H1 (cell line): ENCODE measurements at regions not wholly inside any gene's neighbourhood (a gene's known extent, or its start where the extent isn't known, plus 50 kb on each side); places are given as distances from the start of the nearest gene placed in this dataset.

Source experiments
- CTCF ChIA-PET: fragments of 300-600 bp; sonication (Branson Sonifier 250); formaldehyde crosslinking; loops from one replicate; lab custom pipeline; 2021; ENCODE audit not compliant: partially characterized antibody; lab: Charles Lee
- POLR2A ChIA-PET: fragments of 300-600 bp; sonication (Branson Sonifier 250); formaldehyde crosslinking; loops from one replicate; lab custom pipeline; 2021; ENCODE audit warnings: inconsistent platforms; ENCODE audit not compliant: partially characterized antibody; lab: Charles Lee
- DNase-seq, 2 experiments: peaks; one replicate each; pipeline versions ENCODE4 v3.0.0 to v3.0.0-alpha.2; 2010 to 2022; ENCODE audit warnings: low spot score in 2 of 2, low read depth in 1 of 2, mixed read lengths in 1 of 2
- FAIRE-seq: peaks from 2 replicates; lab custom pipeline; 2011; peaks lifted over from hg19 to GRCh38; lab: Jason Lieb, UNC
- H2AFZ ChIP-seq: 2 replicates; pipeline ENCODE4 v1.8.1; 2012; ENCODE audit warnings: low read length, inconsistent platforms
- H2AK5ac ChIP-seq: 2 replicates; pipeline ENCODE4 v1.6.1; 2013; ENCODE audit warnings: low read depth, low read length
- H2BK120ac ChIP-seq: replicated peaks from 2 replicates; pipeline ENCODE3; 2013; ENCODE audit warnings: low read depth, low read length, inconsistent platforms
- H2BK12ac ChIP-seq: 2 replicates; pipeline ENCODE4 v1.6.1; 2013; ENCODE audit warnings: low read depth, low read length
- H2BK15ac ChIP-seq: 2 replicates; pipeline ENCODE4 v1.6.1; 2013; ENCODE audit warnings: low read length
- H2BK20ac ChIP-seq: 2 replicates; pipeline ENCODE4 v1.6.1; 2013; ENCODE audit warnings: low read length
- H2BK5ac ChIP-seq: 2 replicates; pipeline ENCODE4 v1.6.1; 2013; ENCODE audit warnings: low read depth, low read length
- H3K14ac ChIP-seq: 2 replicates; pipeline ENCODE4 v1.6.1; 2013; ENCODE audit warnings: inconsistent platforms; ENCODE audit not compliant: insufficient read length
- H3K18ac ChIP-seq: 2 replicates; pipeline ENCODE4 v1.6.1; 2013; ENCODE audit warnings: low read length; ENCODE audit errors: extremely low read depth
- H3K23ac ChIP-seq: 2 replicates; pipeline ENCODE4 v1.6.1; 2013; ENCODE audit warnings: inconsistent platforms; ENCODE audit not compliant: insufficient read length
- H3K23me2 ChIP-seq: 2 replicates; pipeline ENCODE4 v1.6.1; 2013; ENCODE audit warnings: low read depth, low read length
- H3K27ac ChIP-seq: 2 replicates; pipeline ENCODE4 v1.6.1; 2011; ENCODE audit warnings: low read depth, low read length, inconsistent platforms
- H3K27me3 ChIP-seq, 4 experiments: replicated peaks in 1 of 4; 1 replicate in 1 of 4; 2 replicates in 3 of 4; pipeline versions ENCODE4 v1.6.1 to v1.8.1; 2011 to 2013; ENCODE audit warnings: low read length in 3 of 4, mild to moderate bottlenecking in 3 of 4, inconsistent platforms in 2 of 4, mixed read lengths in 2 of 4, moderate library complexity in 1 of 4; ENCODE audit not compliant: control insufficient read depth in 3 of 4, insufficient read depth in 3 of 4; ENCODE audit errors: extremely low read depth in 1 of 4
- H3K36me3 ChIP-seq, 4 experiments: 2 replicates each; pipeline versions ENCODE4 v1.6.1 to v1.8.1; 2011 to 2013; ENCODE audit warnings: mild to moderate bottlenecking in 4 of 4, low read length in 3 of 4, moderate library complexity in 2 of 4, control low read depth in 1 of 4, inconsistent platforms in 1 of 4; ENCODE audit not compliant: insufficient read depth in 4 of 4, control insufficient read depth in 2 of 4
- H3K4ac ChIP-seq: replicated peaks from 2 replicates; pipeline ENCODE3; 2013; ENCODE audit warnings: low read length, low read depth, mixed read lengths, inconsistent platforms; ENCODE audit not compliant: insufficient read length
- H3K4me1 ChIP-seq, 4 experiments: replicated peaks in 1 of 4; 1 replicate in 1 of 4; 2 replicates in 3 of 4; pipeline versions ENCODE4 v1.6.1 to v1.8.1; 2011 to 2013; ENCODE audit warnings: low read length in 3 of 4, inconsistent platforms in 2 of 4, mixed read lengths in 1 of 4; ENCODE audit not compliant: insufficient read depth in 4 of 4, control insufficient read depth in 3 of 4
- H3K4me2 ChIP-seq, 2 experiments: 2 replicates each; pipeline versions ENCODE4 v1.6.1 to v1.8.1; 2011 to 2013; ENCODE audit warnings: low read depth in 2 of 2, low read length in 2 of 2, control low read depth in 1 of 2, inconsistent platforms in 1 of 2, mild to moderate bottlenecking in 1 of 2; ENCODE audit not compliant: insufficient read depth in 1 of 2
- H3K4me3 ChIP-seq, 4 experiments: fragments of 200-600, 300-600 bp in 1 of 4; sonication (generic), shearing (Covaris generic), sonication (Bioruptor Twin) in 1 of 4; 2 replicates each; pipeline versions ENCODE4 v1.5.1 to v1.8.1; 2011 to 2016; ENCODE audit warnings: low read length in 4 of 4, low read depth in 3 of 4, control low read depth in 2 of 4, inconsistent platforms in 2 of 4, mild to moderate bottlenecking in 2 of 4, mixed read lengths in 1 of 4, moderate library complexity in 1 of 4; ENCODE audit not compliant: insufficient read depth in 2 of 4; ENCODE audit errors: extremely low read depth in 1 of 4
- H3K56ac ChIP-seq: replicated peaks from 2 replicates; pipeline ENCODE3; 2013; ENCODE audit warnings: low read depth, mild to moderate bottlenecking, mixed read lengths, low read length, inconsistent platforms; ENCODE audit not compliant: insufficient read length
- H3K79me1 ChIP-seq: 2 replicates; pipeline ENCODE4 v1.6.1; 2013; ENCODE audit warnings: low read depth, low read length, control low read depth
- H3K79me2 ChIP-seq, 2 experiments: 2 replicates each; pipeline versions ENCODE4 v1.6.1 to v1.8.1; 2012 to 2013; ENCODE audit warnings: low read length in 2 of 2, mild to moderate bottlenecking in 2 of 2, inconsistent platforms in 1 of 2; ENCODE audit not compliant: insufficient read depth in 2 of 2, control insufficient read depth in 1 of 2
- H3K9ac ChIP-seq, 4 experiments: replicated peaks in 1 of 4; 1 replicate in 1 of 4; 2 replicates in 3 of 4; pipeline versions ENCODE4 v1.6.1 to v1.8.1; 2011 to 2013; ENCODE audit warnings: low read depth in 3 of 4, low read length in 3 of 4, control low read depth in 2 of 4, mild to moderate bottlenecking in 2 of 4, moderate library complexity in 2 of 4, inconsistent platforms in 1 of 4; ENCODE audit errors: extremely low read depth in 1 of 4
- H3K9me3 ChIP-seq, 2 experiments: 2 replicates each; pipeline versions ENCODE4 v1.6.1 to v1.8.1; 2012 to 2013; ENCODE audit warnings: mild to moderate bottlenecking in 2 of 2, moderate library complexity in 2 of 2, control low read depth in 1 of 2, inconsistent platforms in 1 of 2, low read depth in 1 of 2, low read length in 1 of 2, mixed read lengths in 1 of 2; ENCODE audit not compliant: insufficient read depth in 2 of 2
- H4K20me1 ChIP-seq, 2 experiments: replicated peaks in 1 of 2; 2 replicates each; pipeline versions ENCODE3 to v1.8.1; 2011 to 2013; ENCODE audit warnings: inconsistent platforms in 2 of 2, low read length in 2 of 2, mild to moderate bottlenecking in 1 of 2; ENCODE audit not compliant: insufficient read depth in 2 of 2, control insufficient read depth in 1 of 2
- H4K5ac ChIP-seq: 2 replicates; pipeline ENCODE4 v1.6.1; 2013; ENCODE audit warnings: low read length, low read depth, mixed read lengths, inconsistent platforms; ENCODE audit not compliant: insufficient read length
- H4K8ac ChIP-seq: 2 replicates; pipeline ENCODE4 v1.8.0; 2013; ENCODE audit warnings: mild to moderate bottlenecking, moderate library complexity, low read length, inconsistent platforms; ENCODE audit not compliant: insufficient read depth; ENCODE audit errors: extremely low read depth
- H4K91ac ChIP-seq: replicated peaks from 2 replicates; pipeline ENCODE3; 2013; ENCODE audit warnings: low read length, mixed read lengths, inconsistent platforms; ENCODE audit not compliant: insufficient read length
- E2F6 ChIP-seq: IDR thresholded peaks from 2 replicates; pipeline ENCODE4 v1.6.1; 2012; ENCODE audit warnings: inconsistent platforms
- FOSL1 ChIP-seq: IDR thresholded peaks from 2 replicates; pipeline ENCODE4 v1.6.1; 2011; ENCODE audit warnings: mild to moderate bottlenecking, low read depth, low read length, moderate library complexity; ENCODE audit not compliant: insufficient read depth
- MAX ChIP-seq: IDR thresholded peaks from 2 replicates; pipeline ENCODE4 v1.6.1; 2012; ENCODE audit warnings: inconsistent platforms
- TCF12 ChIP-seq: IDR thresholded peaks from 2 replicates; pipeline ENCODE4 v1.6.1; 2011; ENCODE audit warnings: low read depth, mild to moderate bottlenecking, low read length
- WGBS, 2 experiments: shearing (Covaris generic) in 1 of 2; methylation state at CpG; one replicate each; pipeline versions ENCODE4 v1.1.6 to v1.1.7; 2013 to 2015; ENCODE audit warnings: low lambda C conversion rate in 2 of 2, mixed read lengths in 2 of 2, inconsistent platforms in 1 of 2, low coverage in 1 of 2, missing lambda C conversion rate in 1 of 2; ENCODE audit not compliant: insufficient replicate concordance in 2 of 2, insufficient coverage in 1 of 2, insufficient read length in 1 of 2; ENCODE audit errors: extremely low coverage in 1 of 2, missing lambda C conversion rate in 1 of 2; 5-methylcytosine and 5-hydroxymethylcytosine counted together

GRCh38 chr1:54465351-54465811 is 59.2 kb upstream of the SSBP3 start:
- Histone ChIP-seq H3K79me1 (no peaks in the 10 kb centered on the region), H3K27ac (no peak overlapping the region), H3K9ac (no peak overlapping the region), H3K4me2 (no peak overlapping the region; a peak in 1 of 4 replicates), H4K8ac (no peak overlapping the region), H2BK12ac (peak overlapping the region; percentile 13; the same call in 1 of the 2 replicates), H3K14ac (no peak overlapping the region), H3K36me3 (no peaks in the 10 kb centered on the region), H3K4me3 (no peak overlapping the region), H4K20me1 (no peaks in the 10 kb centered on the region), H4K5ac (no peak overlapping the region), H3K4me1 (peaks cover 3 to 33% (median 18%) of the 10 kb centered on the region in 4 experiments), H3K9me3 (no peaks in the 10 kb centered on the region), H3K23me2 (no peaks in the 10 kb centered on the region; the same call in 1 of the 2 replicates), H2BK15ac (0 out of 2 replicates have a peak overlapping the region, but pooled peaks have one; percentile 90), H3K4ac (no peak overlapping the region), H2BK5ac (peak overlapping the region; percentile 71; the same call in 1 of the 2 replicates), H2BK20ac (0 out of 2 replicates have a peak overlapping the region, but pooled peaks have one; percentile 80), H3K18ac (peak overlapping the region; percentile 76), H3K27me3 (no peaks in the 10 kb centered on the region), H2AK5ac (no peak overlapping the region), H3K79me2 (no peaks in the 10 kb centered on the region), H2BK120ac (peak overlapping the region; percentile 1), H3K23ac (no peak overlapping the region), H4K91ac (peak overlapping the region; percentile 45), H3K56ac (no peak overlapping the region), H2AFZ (peak overlapping the region; percentile 35; the same call in 1 of the 2 replicates)
- WGBS, 2 experiments = 69% methylated on average over 5 of the region's 5 CpGs; no CpG with 5 or more reads in 1 of the 2 experiments
- CTCF ChIA-PET = interaction anchor here (1.0 to 1.7 kb wide), 3 partner anchors 10 to 153 kb away, joined by 3 to 6 read pairs (median 3); no protein-coding TSS in a partner anchor
- DNase-seq (peak in 1 of 2 experiments; percentile 45), FAIRE-seq (no peak)
- TF ChIP-seq MAX (no peak), FOSL1 (no peak), E2F6 (no peak), TCF12 (no peak)
- POLR2A ChIA-PET = interaction anchor here (0.8 to 4.1 kb wide), 9 partner anchors 8 to 61 kb away, joined by 3 to 14 read pairs (median 7); no protein-coding TSS in a partner anchor
